NOMO-1 treated with DMSO at 0.1 percent for 48 hours (cell line): ENCODE measurements at regions not wholly inside any gene's neighbourhood (a gene's known extent, or its start where the extent isn't known, plus 50 kb on each side); places are given as distances from the start of the nearest gene placed in this dataset.
"Not testable (repeated sequence)": the region's sequence is repeated elsewhere in the genome, so short reads cannot be mapped to it uniquely, and the experiment has no call there.

ENCODE experiments used
- DNase-seq: peaks from one replicate; lab custom pipeline; 2025; ENCODE audit not compliant: unreplicated experiment; lab: John Stamatoyannopoulos, UW

DNA sequence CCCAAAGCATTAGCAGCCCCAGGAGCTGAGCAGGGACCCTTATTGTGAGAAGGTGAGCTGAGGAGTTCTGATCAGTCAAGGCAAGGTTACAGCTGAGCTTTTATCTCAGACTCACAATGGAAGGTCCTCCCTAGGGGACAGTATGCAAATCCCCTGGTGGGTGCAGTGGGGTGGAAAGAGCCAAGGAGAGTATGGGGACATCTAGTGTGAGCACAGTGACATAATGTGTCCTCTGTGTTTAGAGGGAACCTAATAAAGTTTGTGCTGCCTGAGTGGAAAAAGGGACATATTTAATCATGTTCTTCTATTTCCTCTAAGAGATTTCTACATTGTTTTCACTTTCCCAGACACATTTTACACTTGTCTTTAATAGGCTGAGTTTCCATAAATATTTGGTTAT lies 438.0 kb downstream of the RPIA start:
- not testable (repeated sequence) for DNase-seq

DNA sequence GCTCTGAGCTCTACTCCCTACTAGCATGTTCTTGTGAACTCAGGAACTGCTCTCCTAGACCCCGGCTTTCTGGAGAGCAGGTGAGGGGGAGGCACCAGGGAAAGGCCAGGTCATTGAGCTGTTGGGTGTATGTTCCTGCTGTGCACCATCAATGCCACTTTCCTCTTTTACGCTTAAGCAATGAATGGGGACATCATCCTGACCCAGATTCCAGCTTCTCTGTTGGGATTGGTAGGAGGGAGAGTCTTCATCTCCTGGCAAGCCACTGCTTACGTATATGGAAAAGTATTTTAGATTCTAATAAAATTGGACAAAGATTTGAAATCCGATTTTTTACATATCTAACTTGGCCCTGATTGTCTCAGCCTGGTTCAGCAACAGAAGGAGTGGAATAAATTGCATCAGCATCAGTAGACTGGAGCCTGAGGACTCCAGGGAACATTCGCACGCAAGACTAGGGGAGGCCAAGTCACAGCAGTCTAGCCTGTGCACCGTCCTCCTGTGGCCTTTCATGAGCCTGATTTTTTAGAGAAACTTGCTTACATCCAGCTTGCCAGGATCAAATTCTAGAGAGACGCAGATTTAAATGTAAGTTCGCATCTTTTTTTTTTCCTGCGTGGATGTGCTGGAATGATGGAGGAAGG lies 439.3 kb downstream of the RPIA start:
- DNase-seq: not testable (repeated sequence)

DNA sequence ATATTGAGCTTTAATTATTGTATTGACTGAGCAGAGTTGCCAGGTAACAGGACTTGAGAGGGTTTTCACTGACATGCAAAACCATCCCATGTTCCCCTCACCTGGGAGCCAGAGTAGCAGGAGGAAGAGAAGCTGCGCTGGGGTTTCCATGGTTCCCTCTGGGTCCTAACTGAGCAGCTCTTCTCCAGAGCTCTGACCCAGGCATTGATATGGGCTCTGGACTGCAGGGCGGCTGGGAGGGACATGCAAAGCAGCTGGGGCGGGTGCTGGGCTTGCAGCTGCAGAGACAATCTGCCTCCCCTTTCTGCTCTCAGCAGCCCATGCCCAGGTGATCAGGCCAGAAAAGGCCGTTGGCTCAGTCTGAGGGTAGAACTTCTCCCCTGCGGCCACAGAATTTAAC lies 451.5 kb downstream of the RPIA start:
- DNase-seq: not testable (repeated sequence)

DNA sequence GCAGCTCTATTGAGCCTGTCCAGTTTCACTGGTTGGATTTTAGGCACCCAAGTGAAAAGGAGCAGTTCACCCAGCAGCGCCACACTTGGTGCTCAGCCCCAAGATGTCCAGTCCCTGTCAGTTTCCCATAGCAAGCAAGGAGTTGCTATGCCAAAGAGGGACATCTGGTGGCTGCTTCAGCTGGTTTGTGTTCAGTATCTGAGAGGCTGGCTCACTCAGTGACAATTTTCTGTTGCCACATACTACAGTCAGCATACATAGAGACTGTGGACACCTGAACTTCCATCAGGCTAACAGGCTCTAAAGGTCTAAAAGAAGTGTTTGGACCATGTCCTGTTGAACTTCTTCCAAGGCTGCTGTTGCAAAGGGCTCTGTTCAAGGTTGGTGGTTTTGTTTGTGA lies 453.9 kb downstream of the RPIA start:
- not testable (repeated sequence) for DNase-seq

DNA sequence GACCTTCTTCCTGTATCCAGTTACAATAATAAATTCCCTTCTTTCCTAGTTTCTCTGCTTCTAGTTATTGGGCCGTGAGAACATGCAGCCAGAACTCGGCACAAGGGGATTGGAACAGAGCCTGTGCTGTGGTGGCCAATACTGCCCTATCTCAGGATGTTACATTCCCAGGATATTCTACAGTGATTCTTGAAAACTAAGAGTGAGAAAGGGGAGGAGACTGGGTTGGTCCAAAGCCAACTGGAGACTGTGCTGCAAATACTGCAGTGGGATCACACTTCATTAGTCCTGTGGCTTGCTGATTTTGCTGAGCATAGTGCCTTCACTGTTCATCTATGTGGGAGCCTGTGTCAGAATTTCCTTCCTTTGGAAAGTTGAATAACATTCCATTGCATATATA lies 456.8 kb downstream of the RPIA start:
- not testable (repeated sequence) for DNase-seq

DNA sequence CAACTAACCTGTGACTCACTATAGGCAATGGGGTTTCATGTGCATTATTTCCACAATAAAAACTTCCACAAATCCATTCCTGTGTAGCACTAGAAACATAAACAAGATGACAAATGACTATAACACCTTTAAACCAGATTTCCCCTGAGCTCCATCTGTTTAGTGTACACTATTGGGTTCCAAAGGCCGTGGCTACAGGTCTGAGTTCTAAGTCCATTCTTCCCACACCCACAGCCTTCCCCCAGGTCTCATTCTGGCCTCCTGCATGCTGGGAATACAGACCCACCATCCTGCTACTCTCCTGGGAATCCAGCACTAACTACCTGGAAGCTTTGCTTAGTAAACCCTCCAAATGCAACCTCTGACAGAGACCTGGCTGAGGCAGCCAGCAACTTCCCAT lies 460.2 kb downstream of the RPIA start:
- DNase-seq: not testable (repeated sequence)

DNA sequence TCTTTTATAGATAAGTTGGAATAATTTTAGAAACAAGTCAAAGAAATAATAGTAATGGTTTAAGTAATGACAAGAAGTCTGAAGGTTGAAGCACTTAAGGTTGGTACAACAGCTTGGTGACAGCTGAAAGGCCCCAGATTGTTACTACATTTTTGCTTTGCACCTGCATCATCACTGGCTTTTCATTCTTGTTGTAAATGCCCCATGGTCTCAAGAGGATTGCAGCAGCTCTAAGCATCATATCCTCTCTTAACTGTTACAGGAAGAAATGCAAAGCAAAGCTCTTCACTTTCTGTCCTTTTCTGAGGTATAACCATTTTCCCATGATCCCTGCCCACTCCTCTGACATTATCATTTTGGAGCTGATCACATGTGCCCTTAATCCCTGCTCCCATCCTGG lies 461.0 kb downstream of the RPIA start:
- not testable (repeated sequence) for DNase-seq

DNA sequence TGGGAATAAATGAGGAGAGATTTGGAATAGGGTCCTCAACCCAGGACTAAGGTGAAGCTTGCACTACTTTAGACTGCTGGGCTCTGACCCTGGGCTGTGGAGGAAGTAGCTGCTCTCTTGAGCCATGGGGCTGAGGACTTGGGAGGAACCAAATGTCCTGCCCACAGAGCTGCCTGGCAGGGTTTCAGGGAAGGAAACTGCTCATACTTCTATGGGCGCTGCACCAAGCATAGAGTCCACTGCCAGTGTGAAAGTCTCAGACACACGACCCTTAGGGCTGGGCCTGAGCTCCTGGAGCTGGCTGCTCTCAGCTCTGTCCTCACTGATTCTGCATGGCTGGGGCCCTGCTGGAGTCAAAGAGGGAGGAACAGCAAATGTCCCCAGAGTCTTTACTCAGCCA lies 461.7 kb downstream of the RPIA start:
- not testable (repeated sequence) for DNase-seq

DNA sequence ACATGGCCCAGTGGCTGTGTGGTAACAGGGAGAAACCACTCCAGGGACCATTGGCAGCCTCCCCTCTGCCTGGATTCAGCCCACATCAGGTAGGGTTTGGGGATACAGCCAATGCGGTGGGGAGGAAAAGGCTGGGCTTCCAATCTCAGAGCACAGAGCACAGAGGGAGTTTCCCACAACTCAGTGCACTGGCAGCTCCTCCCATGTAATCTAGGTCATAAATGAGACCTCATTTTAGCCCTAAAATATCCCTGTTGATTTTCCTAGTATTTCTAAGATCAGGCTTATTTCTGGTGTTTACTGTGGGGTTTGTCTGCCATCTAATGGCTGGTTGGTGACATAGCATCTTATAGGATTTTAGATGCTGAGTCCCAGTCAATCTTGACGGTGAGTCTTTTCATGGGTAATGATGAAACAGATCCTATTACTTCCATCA lies 462.8 kb downstream of the RPIA start:
- DNase-seq: not testable (repeated sequence)

DNA sequence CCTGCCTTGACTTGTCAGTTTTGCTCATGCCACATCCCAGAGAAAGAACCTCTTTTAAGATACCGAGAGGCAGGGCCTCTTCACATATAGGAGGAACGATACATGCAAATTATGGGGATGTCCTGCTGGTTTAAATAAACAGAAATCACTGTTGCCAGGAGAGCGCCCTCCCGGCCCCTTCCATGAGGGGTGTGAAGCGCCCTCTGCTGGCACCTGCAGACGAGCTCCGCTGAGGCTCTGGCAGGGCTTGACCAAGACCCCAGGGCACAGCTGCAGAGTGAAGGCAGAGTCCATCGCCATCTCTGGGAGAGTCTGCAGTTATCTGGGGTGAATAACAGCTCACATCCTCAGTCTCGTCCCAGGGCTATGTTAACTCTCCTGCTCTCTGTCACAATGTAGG lies 468.8 kb downstream of the RPIA start:
- DNase-seq: not testable (repeated sequence)

DNA sequence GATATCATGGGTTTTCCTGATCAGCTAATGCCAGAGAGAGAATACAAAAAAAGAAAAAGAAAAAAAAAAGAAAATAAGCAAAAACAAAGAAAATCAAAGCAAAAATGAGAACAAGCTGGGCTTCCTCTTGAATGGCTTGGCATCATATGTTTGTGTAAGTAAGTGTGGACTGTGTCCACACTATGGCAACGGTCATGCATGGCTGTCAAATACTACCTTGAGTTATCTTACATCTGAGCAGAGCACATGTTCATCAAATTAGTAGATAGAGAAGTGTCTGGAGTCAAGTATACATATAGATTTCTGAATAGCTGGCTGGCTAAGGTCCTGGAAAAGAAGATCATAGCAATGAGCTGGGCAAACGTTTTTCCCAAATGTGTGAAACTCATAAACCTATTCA lies 470.2 kb downstream of the RPIA start:
- DNase-seq: not testable (repeated sequence)

DNA sequence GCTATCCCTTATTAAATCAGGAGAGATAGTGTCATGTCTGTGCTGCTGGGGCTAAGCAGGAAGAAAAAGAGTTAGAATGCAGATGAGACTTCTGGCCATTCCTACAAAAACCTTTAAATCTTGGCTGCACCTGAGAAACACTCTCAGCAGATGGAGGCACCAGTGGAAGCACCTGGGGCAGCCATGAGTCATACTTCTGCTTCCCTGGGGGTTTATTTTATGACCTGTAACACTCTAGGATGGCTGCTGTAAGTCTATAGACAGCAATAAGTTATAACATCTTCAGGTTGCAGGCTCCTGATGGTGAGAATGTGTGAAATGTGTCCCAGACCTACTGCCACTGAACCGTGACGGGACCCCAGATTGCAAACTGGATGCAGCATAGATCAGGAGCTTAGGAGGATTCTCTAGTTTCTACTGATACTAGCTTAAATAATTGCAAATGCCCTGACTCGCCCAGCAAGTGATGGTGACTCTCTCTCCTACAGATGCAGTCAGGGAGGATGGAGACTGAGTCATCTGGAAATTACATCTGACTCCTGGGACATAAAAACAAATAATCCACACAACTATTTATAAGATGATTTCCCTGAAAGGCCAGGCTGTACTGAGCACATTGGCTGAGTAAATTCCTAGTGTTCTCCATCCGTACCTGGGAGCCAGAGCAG lies 479.2 kb downstream of the RPIA start:
- not testable (repeated sequence) for DNase-seq

DNA sequence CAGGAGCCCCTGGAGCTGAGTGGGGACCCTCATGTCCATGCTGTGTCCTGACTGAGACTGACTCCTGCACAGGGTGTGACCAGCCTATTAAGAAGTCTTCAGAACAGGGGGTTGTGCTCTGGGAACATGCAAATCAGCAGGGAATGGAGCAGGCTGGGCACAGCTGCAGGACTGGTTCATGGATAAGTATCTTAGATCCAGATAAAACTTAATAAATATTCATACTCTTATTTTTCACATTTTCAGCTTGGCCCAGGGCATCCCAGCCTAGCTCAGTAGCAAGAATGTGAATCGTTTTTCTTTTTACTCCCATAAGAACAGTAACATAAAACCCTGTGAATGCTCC lies 479.7 kb downstream of the RPIA start:
- not testable (repeated sequence) for DNase-seq

DNA sequence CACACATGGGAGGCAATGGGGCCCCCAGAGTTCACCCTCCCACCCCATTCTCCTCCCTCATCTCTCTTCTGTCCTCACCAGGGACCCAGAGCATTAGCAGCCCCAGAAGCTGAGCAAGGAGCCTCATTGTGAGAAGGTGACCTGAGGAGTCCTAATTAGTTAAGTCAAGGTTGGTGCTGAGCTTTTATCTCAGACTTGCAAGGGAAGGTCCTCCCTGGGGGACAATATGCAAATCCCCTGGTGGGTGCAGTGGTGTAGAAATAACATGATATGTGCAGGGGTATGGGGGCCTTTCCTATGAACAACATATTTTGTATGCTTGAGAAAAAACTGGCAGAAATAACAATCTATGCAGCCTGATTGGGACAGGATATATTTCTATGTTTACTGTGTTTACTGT lies 485.5 kb downstream of the RPIA start:
- DNase-seq: not testable (repeated sequence)

DNA sequence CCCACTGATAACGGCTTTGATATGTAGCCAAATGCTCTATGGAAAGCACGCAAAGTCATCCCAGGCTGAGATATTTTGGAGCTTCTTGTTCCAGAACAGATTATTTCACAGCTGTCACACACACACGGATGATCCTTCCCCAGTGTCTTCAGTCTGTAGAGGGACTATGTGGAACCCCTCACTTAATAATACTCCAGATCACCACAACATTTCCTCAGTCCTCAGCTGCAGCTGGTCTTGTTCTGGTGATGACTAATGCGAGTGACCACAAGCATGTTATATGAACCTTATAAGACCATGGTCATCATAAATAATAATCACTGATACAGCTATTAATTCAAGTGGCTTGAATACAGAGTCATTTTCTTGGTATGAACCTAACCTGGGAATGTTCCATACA lies 490.7 kb downstream of the RPIA start:
- not testable (repeated sequence) for DNase-seq

DNA sequence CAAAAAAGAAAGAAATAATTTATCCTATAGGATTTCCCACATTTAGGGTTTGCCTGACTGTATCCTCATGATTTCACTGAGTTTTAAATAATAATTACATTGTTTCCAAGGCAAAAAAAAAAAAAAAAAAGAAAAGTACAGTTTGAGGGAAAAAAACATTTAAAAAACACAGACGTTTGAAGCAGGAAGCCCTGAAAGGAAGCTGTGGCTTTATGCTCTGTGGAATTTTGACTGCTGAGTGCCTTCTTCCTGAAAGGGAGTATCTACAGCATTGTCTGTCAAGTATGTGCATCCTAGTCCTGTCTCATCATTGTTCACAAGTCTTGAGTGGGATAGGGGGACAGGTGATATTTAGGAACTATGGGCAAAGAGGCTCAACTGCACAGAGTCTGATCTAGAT lies 493.3 kb downstream of the RPIA start:
- DNase-seq: not testable (repeated sequence)

DNA sequence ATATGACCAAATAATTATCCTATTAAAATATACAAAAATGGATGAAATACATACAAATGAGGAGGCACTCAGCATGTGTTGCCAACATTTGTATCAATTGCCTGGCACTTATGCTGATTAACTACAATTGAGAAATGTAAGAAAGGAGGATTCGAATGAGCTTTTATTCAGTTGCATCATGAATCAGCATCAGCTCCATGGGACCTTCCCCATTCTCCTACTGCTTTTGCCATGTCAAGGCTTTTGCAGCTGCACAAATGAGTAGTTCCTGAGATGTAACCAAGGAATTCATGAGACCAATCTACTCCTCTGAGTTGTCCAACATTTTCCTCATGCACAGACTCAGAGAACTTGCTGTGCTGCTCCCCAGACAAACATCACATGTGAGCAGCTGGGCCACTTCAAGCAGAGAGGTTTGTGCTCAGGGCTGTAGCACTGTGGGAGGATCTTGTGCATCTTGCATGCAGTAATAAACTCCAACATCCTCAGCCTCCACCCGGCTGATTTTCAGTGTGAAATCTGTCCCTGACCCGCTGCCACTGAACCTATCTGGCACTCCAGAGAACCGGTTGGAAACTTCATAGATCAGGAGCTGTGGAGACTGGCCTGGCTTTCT lies 504.3 kb downstream of the RPIA start:
- not testable (repeated sequence) for DNase-seq

DNA sequence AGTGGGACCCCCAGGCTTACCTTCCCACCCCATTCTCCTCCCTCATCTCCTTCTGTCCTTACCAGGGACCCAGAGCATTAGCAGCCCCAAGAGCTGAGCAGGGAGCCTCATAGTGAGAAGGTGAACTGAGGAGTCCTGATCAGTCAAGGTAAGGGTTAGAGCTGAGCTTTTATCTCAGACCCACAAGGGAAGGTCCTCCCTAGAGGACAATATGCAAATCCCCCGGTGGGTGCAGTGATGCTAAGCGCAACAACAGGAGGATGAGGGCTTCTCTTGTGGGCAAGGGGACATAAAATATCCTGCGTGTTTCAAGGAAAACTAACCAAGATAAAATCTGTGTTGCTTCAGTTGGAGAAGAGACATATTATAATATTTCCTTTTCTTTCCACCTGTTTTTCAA lies 505.2 kb downstream of the RPIA start:
- DNase-seq: not testable (repeated sequence)

DNA sequence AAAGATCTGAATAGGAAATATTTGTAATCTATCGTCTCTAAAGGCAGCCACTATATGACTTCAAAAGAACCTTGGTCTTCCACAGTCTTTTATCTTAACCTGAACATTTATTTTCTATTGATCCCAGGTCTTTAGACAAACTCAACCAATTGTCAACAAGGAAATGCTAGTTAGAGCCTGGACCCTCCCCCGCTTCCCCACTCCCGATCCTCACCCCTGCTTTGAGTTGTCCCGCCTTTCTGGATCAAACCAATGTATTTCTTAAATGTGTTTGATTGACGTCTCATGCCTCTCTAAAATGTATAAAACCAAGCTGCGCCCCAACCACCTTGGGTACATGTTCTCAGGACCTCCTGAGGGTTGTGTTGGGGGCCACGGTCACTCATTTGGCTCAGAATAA lies 506.6 kb downstream of the RPIA start:
- not testable (repeated sequence) for DNase-seq

DNA sequence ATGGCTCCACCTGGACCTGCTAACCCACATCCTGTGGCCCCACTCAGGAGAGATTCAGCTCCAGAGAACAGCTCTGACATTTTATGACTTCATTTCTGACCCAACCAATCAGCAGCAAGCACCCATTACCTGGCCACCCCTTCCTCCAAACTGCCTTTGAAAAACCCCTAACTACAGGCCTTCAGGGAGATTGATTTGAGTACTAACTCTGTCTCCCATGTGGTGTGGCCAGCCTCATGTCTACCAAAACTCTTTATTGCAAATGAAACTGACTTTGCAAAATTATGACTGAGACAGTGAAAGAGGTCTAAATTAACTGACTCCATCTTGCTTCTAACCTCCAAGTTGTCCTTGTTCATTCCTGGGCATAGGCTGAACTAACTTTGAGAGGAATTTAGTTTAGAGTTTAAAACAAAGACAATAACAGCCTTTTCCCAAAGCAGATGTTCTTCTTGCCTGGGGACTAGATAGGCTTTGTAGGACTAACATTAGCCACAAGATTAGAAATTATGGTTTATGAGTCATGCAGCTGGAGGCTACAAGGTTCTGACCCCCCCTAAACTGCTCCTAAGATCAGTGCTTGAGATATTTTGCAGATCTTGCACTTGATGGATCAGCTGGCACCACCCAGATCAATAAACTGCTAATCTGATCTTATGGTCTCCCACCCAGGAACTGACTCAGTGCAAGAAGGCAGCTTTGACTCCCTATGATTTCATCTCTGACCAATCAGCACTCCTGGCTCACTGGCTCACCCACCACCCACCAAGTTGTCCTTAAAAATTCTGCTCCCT lies 508.2 kb downstream of the RPIA start:
- not testable (repeated sequence) for DNase-seq

DNA sequence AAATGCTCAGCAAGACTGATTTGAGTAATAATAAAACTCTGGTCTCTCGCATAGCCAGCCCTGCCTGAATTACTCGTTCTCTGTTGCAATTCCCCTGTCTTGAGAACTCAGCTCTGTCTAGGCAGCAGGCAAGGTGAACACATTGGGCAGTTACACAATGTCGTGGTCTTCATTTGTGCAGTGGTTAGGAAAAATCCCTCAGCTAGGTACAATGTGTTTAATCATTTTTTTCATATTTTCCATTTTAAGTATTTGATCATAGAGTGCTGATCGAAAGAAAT lies 508.7 kb downstream of the RPIA start:
- not testable (repeated sequence) for DNase-seq

DNA sequence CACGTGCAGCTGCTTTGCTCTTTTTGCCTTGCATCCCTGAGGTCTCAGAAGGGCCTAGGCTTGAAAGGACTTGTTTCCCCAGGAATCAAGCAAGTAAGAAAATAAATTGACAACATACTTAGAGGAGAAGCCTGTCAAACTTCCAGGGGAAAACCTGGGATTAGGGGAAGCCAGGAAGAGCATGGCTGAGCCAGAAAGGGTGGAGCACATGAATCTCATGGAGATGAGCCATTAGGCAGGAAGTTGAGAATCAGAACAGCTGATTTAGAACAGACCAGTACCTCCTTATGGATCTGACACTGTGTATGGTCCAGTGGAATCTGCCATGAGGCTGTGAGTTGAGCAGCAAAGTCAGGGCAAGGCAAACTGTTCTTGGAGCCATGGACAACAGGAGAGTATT lies 511.0 kb downstream of the RPIA start:
- not testable (repeated sequence) for DNase-seq
